ENCODE measurements at regions not wholly inside any gene's neighbourhood (a gene's known extent, or its start where the extent isn't known, plus 50 kb on each side); places are given as distances from the start of the nearest gene placed in this dataset.
"Not testable (repeated sequence)": the region's sequence is repeated elsewhere in the genome, so short reads cannot be mapped to it uniquely, and the experiment has no call there.

GRCh38 chr16:61150351-61150750, 885.9 kb downstream of the CDH8 start:
- no peak for DNase-seq

GRCh38 chr16:61149709-61150108, 886.5 kb downstream of the CDH8 start:
- DNase-seq, result no peak

GRCh38 chr16:61148930-61149329, 887.3 kb downstream of the CDH8 start:
- no peak for DNase-seq

DNA sequence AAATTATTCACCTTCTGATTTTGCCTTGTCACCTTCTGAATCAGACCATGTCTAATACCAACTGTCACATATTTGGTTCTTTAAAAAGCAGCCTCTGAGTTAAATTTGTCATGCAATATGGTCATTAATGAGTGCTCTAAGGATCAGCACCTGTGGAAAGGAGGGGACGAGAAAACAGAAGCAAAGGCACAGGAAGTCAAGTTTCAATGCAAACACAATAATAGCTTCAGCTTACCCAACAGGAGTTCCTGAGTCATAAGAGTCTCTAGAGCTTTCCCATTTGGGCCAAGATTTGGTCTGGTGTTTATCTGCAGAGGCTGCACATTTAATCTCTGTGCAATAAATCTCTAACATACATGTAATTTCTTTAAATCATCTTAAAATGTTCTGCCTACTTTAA, 889.8 kb downstream of the CDH8 start:
- DNase-seq, result no peak

GRCh38 chr16:61131447-61131846, 904.8 kb downstream of the CDH8 start:
- DNase-seq, result no peak

- no peak for DNase-seq
Measured at GRCh38 chr16:61128545-61129323, 907.5 kb downstream of the CDH8 start.

DNA sequence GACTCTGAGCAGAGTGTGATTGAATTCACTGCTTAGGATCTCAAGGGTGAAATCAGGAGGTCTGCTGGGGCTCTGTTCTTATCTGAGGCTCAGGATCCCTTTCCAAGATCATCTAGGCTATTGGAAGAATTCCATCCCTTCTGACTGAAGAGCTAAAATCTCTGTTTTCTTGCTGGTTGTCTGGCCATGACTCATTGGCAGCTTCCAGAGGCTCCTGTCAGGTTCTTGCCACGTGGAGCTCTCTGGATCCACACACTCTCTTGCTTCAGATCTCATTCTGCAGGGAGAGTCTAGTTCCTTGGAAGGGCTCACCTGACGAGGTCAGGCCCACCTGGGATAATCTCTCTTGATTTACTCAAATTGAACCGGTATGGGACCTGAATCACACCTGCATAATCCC, 930.7 kb downstream of the CDH8 start:
- DNase-seq, result no peak

DNA sequence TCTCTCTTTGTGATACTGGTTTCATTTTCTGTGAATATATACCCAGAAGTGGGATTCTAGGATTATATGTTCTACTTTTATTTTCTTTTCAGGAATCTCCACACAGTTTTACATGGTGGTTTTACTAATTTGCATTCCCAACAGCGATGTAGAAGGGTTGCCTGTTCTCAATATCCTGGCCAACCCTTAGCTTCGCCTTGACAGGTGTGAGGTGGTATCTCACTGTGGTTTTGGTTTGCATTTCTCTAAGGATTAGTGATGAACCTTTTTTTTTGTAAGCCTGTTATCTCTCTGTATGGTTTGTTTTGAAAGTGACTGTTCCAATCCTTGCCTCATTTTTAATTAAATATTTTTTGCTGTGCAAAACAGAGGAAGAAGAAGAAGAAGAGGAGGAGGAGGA, 937.7 kb downstream of the CDH8 start:
- no peak for DNase-seq

DNA sequence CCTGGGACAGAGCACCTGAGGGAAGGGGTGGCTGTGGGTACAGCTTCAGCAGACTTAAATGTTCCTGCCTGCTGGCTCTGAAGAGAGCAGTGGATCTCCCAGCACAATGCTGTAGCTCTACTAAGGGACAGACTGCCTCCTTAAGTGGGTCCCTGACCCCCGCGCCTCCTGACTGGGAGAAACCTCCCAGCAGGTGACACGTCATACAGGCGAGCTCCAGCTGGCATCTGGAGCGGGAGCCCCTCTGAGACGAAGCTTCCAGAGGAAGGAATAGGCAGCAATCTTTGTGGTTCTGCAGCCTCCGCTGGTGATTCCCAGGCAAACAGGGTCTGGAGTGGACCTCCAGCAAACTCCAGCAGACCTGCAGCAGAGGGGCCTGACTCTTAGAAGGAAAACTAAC, 944.9 kb downstream of the CDH8 start:
- not testable (repeated sequence) for DNase-seq

DNA sequence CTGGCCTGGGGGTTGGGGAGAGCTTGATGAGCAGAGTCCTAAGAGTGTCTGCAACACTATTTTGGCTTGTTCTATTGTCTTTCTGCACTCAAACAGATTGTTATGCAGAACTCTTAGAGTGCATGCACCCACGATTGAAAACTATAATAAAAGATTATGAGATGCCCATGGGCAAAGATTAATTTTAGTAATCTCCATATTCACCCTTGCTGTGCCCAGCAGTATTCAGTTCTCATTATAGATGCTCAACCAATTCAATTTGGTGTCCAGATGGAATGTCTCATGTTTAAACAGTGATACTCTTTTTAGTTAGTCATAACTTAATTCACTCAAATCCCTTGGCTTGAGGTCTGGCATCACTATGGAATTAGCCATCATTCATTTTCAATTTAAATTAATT, 952.5 kb downstream of the CDH8 start:
- no peak for DNase-seq

DNA sequence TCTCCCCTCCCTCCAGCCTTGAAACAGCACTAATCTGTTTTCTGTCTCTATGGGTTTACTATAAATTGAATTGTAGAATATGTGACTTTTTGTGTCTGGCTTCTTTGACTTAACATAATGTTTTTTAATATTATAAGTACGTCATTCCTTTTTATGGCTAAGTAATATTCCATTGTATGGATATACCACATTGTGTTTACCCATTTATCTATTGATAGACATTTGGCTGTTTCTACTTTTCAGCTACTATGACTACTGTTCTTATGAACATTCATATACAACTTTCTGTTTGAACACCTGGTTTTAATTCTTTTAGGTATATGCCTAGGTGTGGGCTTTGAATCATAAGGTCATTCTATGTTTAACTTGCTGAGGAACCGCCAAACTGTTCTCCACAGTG, 961.9 kb downstream of the CDH8 start:
- DNase-seq, result no peak

GRCh38 chr16:61057635-61058034, 978.6 kb downstream of the CDH8 start:
- no peak for DNase-seq

DNA sequence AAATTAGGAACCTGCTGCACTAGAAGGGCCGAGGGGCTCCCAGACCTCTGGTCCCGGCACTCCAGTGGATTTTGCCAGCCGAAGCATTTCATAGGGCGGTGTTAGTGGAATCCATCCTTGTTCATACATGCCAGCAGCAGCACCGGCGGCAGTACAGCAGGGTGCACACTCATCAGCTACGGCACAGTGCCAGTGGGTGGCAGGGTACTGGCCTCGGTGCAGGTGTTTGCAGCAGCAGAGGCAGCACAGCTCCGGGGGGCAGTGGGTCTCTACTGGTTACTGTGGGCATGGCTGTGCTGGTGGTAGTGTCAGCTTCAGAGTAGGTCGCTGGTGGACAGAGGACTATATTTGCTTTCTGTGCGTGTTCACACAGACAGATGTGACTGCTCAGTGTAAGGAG, 985.7 kb downstream of the CDH8 start:
- no peak for DNase-seq

GRCh38 chr16:61045931-61046330, 990.3 kb downstream of the CDH8 start:
- DNase-seq, result no peak

GRCh38 chr16:61042737-61043136, 993.5 kb downstream of the CDH8 start:
- no peak for DNase-seq

DNA sequence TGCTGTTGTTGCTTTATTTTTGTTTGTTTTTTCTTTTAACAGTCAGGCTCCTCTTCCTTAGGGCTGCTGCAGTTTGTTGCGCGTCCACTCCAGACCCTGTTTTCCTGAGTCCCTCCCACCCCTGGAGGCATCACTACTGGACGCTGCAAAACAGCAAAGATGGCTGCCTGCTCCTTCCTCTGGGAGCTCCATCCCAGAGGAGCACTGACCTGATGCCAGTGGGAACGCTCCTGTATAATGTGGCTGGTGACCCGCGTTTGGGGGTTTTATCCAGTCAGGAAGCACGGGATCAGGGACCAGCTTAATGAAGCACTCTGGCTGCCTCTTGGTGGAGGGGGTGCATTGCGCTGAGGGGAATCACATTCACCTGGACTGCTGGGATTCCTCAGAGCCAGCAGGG, 1005.6 kb downstream of the CDH8 start:
- DNase-seq, result no peak

GRCh38 chr16:61024180-61024900, 1011.9 kb downstream of the CDH8 start:
- DNase-seq, result no peak

- no peak for DNase-seq
Measured at GRCh38 chr16:61014869-61015268, 1021.4 kb downstream of the CDH8 start.

- DNase-seq, result no peak
Measured at GRCh38 chr16:61007694-61008093, 1028.5 kb downstream of the CDH8 start.

GRCh38 chr16:61005952-61006351, 1030.3 kb downstream of the CDH8 start:
- DNase-seq, result no peak

DNA sequence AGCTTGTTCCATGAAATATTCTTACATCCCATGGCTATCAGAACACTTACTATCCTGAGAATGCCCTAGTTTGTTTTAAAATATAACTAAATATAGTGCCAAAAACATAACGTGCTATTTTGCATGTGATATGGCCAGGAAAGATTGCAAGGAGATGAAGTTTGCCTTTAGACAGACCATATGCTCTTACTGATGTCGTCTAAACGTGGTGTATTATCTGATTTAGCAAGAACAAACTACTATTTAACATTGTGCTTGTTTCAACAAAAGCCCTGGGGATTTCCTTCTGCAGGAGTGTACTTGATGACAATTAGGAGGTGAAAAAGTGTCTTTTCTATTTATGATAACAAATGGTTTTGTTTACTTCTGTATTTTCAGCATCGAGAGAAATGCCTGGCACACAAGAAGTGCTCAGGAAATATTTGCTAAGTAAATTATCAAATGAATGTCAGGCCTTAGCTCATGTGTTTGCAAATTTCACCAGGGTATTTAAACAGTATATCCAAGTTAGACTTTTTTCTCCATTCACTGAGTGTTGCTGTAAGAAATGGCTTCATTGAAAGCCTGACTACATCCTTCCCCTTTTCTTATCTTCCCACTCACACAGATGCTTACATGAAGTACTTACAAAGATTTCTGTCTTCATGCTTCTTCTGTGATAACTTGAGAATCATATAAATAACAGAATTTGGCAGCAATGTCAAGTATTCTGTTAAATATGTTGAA, 1033.6 kb downstream of the CDH8 start:
- no peak for DNase-seq

- no peak for DNase-seq
Measured at GRCh38 chr16:60991886-60992285, 1044.4 kb downstream of the CDH8 start.

DNA sequence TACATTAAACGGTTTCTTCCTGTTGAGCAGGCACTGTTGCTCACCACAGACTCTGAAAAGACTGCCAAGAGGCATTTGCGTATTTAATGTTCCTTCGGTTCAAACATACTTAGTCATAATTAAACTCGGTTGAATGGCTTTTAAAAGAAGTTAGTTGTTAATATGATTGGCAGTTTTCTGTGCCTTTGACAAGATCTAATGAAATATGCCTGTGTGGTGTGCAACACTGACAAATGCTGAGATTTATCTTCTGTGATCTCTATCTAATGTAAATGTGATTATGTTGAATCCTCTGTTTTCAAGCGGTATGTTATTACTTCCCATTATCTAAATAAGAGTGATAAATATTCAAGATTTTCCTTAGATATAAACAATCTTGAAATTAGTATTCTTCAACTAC, 1046.6 kb downstream of the CDH8 start:
- no peak for DNase-seq

GRCh38 chr16:60979119-60979518, 1057.1 kb downstream of the CDH8 start:
- no peak for DNase-seq
